Stimulated activated CD4-positive, alpha-beta T cell treated with anti-CD3 and anti-CD28 coated beads, Interleukin-4, amount 100 ng/mL, for 48 hours (primary cell): ENCODE measurements at regions not wholly inside any gene's neighbourhood (a gene's known extent, or its start where the extent isn't known, plus 50 kb on each side); places are given as distances from the start of the nearest gene placed in this dataset.

Experiments
- DNase-seq, 2 donors: peaks; one replicate each; pipeline ENCODE4 v3.0.0-alpha.2; 2020; ENCODE audit warnings: low read depth in 2 of 2

- no peak for DNase-seq
Observed at GRCh38 chr1:187433598-187433997, 604.8 kb downstream of the PLA2G4A start.

GRCh38 chr1:187442603-187443002 is 613.9 kb downstream of the PLA2G4A start:
- no peak for DNase-seq

GRCh38 chr1:187443939-187444338 is 615.2 kb downstream of the PLA2G4A start:
- no peak for DNase-seq

- DNase-seq: no peak
Observed at GRCh38 chr1:187445066-187445465, 616.3 kb downstream of the PLA2G4A start.

- DNase-seq: no peak
Observed at GRCh38 chr1:187451238-187451637, 622.5 kb downstream of the PLA2G4A start.

- DNase-seq: no peak
Observed at GRCh38 chr1:187454010-187454409, 625.3 kb downstream of the PLA2G4A start.

- no peak for DNase-seq
Observed at GRCh38 chr1:187456446-187456845, 627.7 kb downstream of the PLA2G4A start.

GRCh38 chr1:187460093-187460492 is 631.3 kb downstream of the PLA2G4A start:
- DNase-seq: no peak

- no peak for DNase-seq
Observed at GRCh38 chr1:187464320-187464719, 635.6 kb downstream of the PLA2G4A start.

- no peak for DNase-seq
Observed at GRCh38 chr1:187465441-187465840, 636.7 kb downstream of the PLA2G4A start.

GRCh38 chr1:187469836-187470235 is 641.1 kb downstream of the PLA2G4A start:
- no peak for DNase-seq

- DNase-seq: no peak
Observed at GRCh38 chr1:187471555-187471954, 642.8 kb downstream of the PLA2G4A start.

- DNase-seq: no peak
Observed at GRCh38 chr1:187474336-187474735, 645.6 kb downstream of the PLA2G4A start.

- no peak for DNase-seq
Observed at GRCh38 chr1:187476671-187477070, 647.9 kb downstream of the PLA2G4A start.

- DNase-seq: no peak
Observed at GRCh38 chr1:187477103-187477502, 648.4 kb downstream of the PLA2G4A start.

- no peak for DNase-seq
Observed at GRCh38 chr1:187477535-187477934, 648.8 kb downstream of the PLA2G4A start.

- no peak for DNase-seq
Observed at GRCh38 chr1:187481581-187482148, 652.9 kb downstream of the PLA2G4A start.

- no peak for DNase-seq
Observed at GRCh38 chr1:187490266-187490665, 661.5 kb downstream of the PLA2G4A start.

GRCh38 chr1:187491082-187491720 is 662.5 kb downstream of the PLA2G4A start:
- DNase-seq: no peak

- DNase-seq: no peak
Observed at GRCh38 chr1:187498028-187498427, 669.3 kb downstream of the PLA2G4A start.

- DNase-seq: no peak
Observed at GRCh38 chr1:187504779-187505178, 676.0 kb downstream of the PLA2G4A start.

- DNase-seq: no peak
Observed at GRCh38 chr1:187509091-187509490, 680.3 kb downstream of the PLA2G4A start.

GRCh38 chr1:187513190-187513589 is 684.4 kb downstream of the PLA2G4A start:
- DNase-seq: no peak

GRCh38 chr1:187514110-187514509 is 685.4 kb downstream of the PLA2G4A start:
- DNase-seq: no peak
